HG03045 (cell line): ENCODE measurements at regions not wholly inside any gene's neighbourhood (a gene's known extent, or its start where the extent isn't known, plus 50 kb on each side); places are given as distances from the start of the nearest gene placed in this dataset.

Experiments used
- ATAC-seq: cut with Tn5 transposase; IDR thresholded peaks from one replicate; pipeline ENCODE4 v1.9.1; 2021; ENCODE audit warnings: mild to moderate bottlenecking, moderate library complexity; ENCODE audit not compliant: unreplicated experiment

GRCh38 chr1:118739501-118739900 is 248.6 kb downstream of the TBX15 start:
- ATAC-seq, result no peak

DNA sequence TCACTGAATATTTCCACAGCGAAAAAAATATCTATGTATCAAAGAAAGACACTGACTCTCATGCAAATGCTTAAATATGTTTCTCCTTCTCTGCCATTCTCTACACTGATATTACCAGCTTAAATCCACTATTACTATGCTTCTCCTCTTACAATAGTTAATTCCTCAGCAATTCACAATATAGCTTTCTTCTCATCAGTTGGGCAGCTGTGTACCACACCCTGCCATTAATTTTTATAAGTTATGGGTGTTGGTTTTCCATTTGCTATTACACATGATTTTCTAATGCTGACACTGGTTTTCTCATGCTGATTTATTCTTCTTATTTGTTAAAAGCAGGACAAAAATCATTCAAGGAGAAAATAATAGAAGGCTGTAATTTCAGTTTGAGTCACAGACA is 251.8 kb downstream of the TBX15 start:
- ATAC-seq, result no peak

DNA sequence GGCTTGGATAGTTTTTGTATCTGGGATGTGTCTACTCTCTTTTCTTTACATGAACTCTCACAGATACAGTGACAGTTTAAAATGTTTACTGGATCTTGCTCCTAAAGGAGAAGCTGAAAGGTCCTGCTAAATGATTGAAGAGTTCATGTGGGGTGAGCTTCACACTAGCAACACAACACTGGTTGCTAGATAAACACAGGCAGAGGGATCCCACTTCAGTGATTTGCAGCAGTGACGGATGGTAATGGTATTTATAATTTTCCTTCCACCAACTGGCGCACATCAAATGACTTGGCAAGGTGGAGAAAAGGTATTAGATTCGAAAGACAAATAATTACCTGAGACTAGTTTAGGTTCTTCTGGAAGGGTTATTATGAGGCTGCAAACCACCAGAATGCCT is 270.2 kb downstream of the TBX15 start:
- no peak for ATAC-seq

DNA sequence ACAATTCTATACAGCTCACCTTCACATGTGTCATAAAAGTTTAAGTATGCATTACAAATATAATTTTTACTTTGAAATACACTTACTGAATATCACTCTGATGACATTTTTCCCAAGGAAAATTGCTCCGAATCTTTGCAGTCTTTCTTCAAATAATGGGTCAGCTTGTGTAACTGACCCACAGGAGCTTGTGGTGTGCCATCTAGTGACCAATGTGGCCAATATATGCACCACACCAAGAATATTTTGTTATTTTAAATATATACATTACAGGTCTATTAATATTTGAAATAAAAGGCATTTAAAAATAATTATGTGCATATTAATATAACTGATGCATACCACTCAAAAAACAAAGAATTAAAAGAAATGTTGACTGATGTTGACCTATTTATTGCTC is 271.4 kb downstream of the TBX15 start:
- ATAC-seq, result no peak

GRCh38 chr1:118711356-118711755 is 276.8 kb downstream of the TBX15 start:
- no peak for ATAC-seq

DNA sequence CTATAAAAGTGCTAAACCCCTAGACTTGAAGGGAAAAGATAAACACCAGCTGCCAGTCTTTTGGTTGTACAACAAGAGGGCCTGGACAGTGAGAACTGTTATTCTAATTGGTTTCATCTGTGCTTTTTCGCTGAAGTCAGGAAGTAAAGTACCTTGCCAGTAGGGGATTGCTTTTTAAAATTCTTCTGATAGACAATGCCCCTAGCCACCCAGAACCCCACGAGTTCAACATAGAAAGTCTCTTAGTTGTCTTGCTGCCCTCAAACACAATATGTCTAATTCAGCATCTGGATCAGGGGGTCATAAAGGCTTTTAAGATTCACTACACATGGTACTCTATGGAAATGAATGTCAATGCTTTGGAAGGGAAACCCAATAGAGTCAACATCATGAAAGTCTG is 289.2 kb downstream of the TBX15 start:
- no peak for ATAC-seq

GRCh38 chr1:118692143-118692542 is 296.0 kb downstream of the TBX15 start:
- no peak for ATAC-seq

DNA sequence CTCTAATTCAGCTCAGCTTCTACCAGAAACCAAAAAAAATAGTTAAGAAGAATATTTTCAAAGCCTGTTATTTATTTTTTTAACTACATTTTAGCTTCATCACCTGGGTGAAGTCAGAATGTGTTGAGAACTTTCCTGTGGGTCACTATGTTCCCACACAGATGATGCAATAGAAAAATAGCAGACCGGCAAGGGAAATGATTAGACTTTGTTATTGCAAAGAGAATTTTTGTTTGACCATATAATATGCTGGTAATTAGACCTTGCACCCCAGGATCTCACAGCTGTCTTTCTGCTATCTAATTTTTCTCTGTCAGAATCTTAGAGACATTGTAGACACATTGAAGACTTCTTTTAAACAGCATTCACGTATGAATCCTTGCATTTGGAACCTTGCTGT is 299.3 kb downstream of the TBX15 start:
- ATAC-seq, result no peak

DNA sequence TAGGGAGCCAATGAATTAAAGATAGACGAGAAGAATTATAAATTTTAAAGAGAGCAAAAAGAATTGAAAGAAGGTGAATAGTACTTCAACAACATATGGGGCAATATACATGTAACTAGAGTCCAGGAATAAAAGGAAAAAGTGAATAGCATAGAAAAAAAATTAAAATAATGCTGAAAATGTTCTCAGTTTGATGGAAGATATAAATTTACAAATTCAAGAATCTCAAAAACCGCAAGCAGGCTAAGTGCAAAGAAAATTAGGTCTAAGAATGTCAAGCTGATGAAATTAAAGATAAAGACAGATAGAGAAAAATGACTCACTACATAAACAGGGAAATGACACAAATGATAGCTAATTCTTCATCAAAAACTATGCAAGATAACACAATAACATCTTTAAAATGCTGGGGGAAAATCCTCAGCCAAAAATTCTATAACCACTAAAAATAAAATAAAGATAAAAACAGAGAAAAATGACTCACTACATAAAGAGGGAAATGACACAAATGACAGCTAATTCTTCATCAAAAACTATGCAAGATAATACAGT is 326.3 kb downstream of the TBX15 start:
- ATAC-seq, result no peak

DNA sequence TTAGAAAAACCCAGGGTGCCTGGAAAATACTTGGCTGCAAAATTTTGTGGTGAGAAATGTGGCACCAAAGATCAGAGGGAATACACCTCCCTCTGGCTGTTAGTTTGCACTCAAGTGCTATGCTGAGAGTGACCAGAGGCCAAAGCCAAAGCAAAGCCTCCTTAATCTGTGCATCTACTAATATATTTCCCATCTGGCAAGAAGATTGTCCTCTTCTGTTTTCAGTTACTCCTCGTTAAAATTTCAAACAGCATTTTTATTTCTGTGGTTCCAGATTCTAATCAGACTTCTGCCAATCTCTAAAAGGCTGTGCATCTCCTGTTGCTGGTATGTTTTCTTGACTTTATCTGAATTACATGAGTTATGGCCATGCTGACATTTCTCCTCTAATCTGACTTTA is 327.4 kb downstream of the TBX15 start:
- no peak for ATAC-seq

- no peak for ATAC-seq
Measured at GRCh38 chr1:118659646-118660045, 328.5 kb downstream of the TBX15 start.

GRCh38 chr1:118650107-118650807 is 337.9 kb downstream of the TBX15 start:
- ATAC-seq, result no peak

DNA sequence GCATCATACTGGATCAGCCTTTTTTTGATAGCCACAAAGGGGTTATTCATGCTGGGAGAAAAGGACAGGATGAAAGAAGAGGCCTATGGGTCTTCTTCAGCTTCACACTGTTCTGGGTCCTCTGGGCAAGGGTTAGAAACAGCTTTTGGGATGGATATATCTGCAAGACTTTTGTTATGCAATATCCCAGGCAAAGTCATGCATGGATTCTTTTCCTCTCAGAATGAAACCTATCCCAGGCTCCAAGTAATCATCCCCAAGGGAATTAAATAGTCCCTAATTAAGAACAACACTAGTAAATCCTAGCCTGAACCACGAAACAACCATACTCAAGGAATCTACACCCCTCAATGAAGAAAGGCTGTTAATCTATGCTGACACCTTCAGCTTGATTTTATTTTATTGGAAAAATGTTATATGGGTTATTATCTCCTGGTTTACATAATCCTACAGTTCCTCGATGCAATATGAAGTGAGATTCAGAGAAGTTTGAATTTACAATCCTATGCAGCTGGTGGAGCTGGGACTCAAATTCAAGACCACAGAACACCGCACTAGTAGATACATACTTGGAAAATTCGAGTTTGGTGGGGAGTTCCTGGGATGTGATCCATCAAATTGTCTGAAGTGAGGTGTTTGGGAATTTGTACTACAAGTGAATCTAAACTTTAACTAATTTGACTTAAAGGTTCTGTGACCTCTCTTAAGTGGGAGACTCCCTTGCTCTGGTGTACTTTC is 338.6 kb downstream of the TBX15 start:
- ATAC-seq, result no peak

- ATAC-seq, result no peak
Measured at GRCh38 chr1:118636004-118636403, 352.1 kb downstream of the TBX15 start.

GRCh38 chr1:118627435-118627834 is 360.7 kb downstream of the TBX15 start:
- ATAC-seq, result no peak

GRCh38 chr1:118621839-118622238 is 366.3 kb downstream of the TBX15 start:
- ATAC-seq, result no peak

- no peak for ATAC-seq
Measured at GRCh38 chr1:118618618-118619340, 369.4 kb downstream of the TBX15 start.

DNA sequence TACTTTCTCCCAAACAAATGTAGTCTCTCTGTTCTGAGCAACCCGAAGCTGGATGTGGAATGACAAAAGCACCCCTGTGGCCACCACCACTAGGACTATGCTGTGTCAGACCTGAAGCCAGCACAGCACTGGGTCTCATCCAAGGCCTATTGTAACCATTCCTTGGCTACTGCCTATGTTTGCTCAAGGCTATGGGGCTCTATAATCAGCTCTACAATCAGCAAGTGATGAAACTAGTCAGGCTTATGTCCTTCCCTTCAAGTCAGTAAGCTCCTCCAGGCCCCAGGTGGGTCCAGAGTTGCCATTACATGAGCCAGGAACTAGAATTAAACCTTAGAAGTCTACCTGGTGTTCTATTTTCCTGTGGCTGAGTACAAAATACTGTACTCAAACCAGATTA is 370.2 kb downstream of the TBX15 start:
- no peak for ATAC-seq

DNA sequence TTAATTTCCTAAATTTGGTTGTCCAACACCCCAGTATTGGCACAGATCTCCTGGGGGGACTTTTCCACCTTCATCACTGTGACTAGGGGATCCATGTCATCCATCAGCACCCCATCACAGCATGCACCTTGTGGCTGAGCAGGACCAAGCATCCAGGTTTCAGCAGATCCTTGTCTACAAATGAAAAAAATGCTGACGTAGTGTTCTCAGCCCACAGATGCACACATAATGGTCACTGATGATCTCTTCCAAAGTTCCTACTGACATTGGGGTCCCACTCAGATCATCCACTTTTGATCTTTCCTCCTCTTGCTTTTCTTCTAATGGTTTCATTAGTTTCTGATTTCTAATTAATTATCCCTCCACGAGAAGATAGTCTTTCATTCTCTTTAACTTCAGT is 373.1 kb downstream of the TBX15 start:
- no peak for ATAC-seq

- ATAC-seq, result no peak
Measured at GRCh38 chr1:118589238-118589846, 398.8 kb downstream of the TBX15 start.

GRCh38 chr1:118588566-118588965 is 399.6 kb downstream of the TBX15 start:
- no peak for ATAC-seq
